ENCODE measurements at regions not wholly inside any gene's neighbourhood (a gene's known extent, or its start where the extent isn't known, plus 50 kb on each side); places are given as distances from the start of the nearest gene placed in this dataset.

- DNase-seq: no peak
These were observed 304.8 kb downstream of the MAF start for GRCh38 chr16:79295746-79296145.

GRCh38 chr16:79295162-79295561, 305.4 kb downstream of the MAF start:
- DNase-seq: no peak

- DNase-seq: no peak
These were observed 306.0 kb downstream of the MAF start for GRCh38 chr16:79294568-79294967.

GRCh38 chr16:79293836-79294460, 306.6 kb downstream of the MAF start:
- no peak for DNase-seq

- DNase-seq: no peak
These were observed 312.5 kb downstream of the MAF start for GRCh38 chr16:79288066-79288465.

- DNase-seq: no peak
These were observed 313.1 kb downstream of the MAF start for GRCh38 chr16:79287424-79287917.

- peak; percentile 0 for DNase-seq
These were observed 313.7 kb downstream of the MAF start for GRCh38 chr16:79286646-79287423.

- no peak for DNase-seq
These were observed 315.8 kb downstream of the MAF start for GRCh38 chr16:79284766-79285165.

GRCh38 chr16:79283578-79283977, 317.0 kb downstream of the MAF start:
- no peak for DNase-seq

GRCh38 chr16:79282806-79283205, 317.7 kb downstream of the MAF start:
- DNase-seq: no peak

GRCh38 chr16:79278506-79278905, 322.0 kb downstream of the MAF start:
- no peak for DNase-seq

GRCh38 chr16:79276501-79276900, 324.0 kb downstream of the MAF start:
- DNase-seq: no peak

- no peak for DNase-seq
These were observed 326.3 kb downstream of the MAF start for GRCh38 chr16:79274264-79274663.

GRCh38 chr16:79272141-79272577, 328.4 kb downstream of the MAF start:
- no peak for DNase-seq

- DNase-seq: no peak
These were observed 329.0 kb downstream of the MAF start for GRCh38 chr16:79271583-79271982.

GRCh38 chr16:79270011-79270410, 330.5 kb downstream of the MAF start:
- no peak for DNase-seq

- no peak for DNase-seq
These were observed 331.2 kb downstream of the MAF start for GRCh38 chr16:79269211-79269863.

- no peak for DNase-seq
These were observed 332.8 kb downstream of the MAF start for GRCh38 chr16:79267781-79268180.

- DNase-seq: no peak
These were observed 333.4 kb downstream of the MAF start for GRCh38 chr16:79267146-79267545.

- DNase-seq: no peak
These were observed 334.8 kb downstream of the MAF start for GRCh38 chr16:79265701-79266100.

GRCh38 chr16:79265196-79265595, 335.3 kb downstream of the MAF start:
- no peak for DNase-seq

GRCh38 chr16:79264237-79265109, 336.1 kb downstream of the MAF start:
- DNase-seq: no peak

- DNase-seq: no peak
These were observed 337.1 kb downstream of the MAF start for GRCh38 chr16:79263425-79263824.

All from dermis blood vessel endothelial cell (primary cell).